ENCODE measurements at regions not wholly inside any gene's neighbourhood (a gene's known extent, or its start where the extent isn't known, plus 50 kb on each side); places are given as distances from the start of the nearest gene placed in this dataset.
"Not testable (repeated sequence)": the region's sequence is repeated elsewhere in the genome, so short reads cannot be mapped to it uniquely, and the experiment has no call there.

DNA sequence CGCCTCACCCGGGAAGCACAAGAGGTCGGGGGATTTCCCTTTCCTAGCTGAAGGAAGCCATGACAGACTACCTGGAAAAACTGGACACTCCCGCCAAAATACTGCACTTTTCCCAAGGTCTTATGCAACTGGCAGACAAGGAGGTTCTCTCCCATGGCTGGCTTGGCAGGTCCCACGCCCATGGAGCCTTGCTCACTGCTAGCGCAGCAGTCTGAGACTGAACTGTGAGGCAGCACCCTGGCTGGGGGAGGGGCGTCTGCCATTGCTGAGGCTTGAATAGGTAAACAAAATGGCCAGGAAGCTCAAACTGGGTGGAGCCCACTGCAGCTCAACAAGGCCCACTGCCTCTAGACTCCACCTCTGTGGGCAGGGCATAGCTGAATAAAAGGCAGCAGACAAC is 92.1 kb downstream of the C4BPA start:
- peaks cover 21 to 37% of the 10 kb centered on the region in 2 donors for H3K9me3 Mint-ChIP-seq
- not testable (repeated sequence) for H3K4me1 Mint-ChIP-seq, H3K27me3 Mint-ChIP-seq, H3K27ac Mint-ChIP-seq, H3K4me3 Mint-ChIP-seq, ATAC-seq, DNase-seq

DNA sequence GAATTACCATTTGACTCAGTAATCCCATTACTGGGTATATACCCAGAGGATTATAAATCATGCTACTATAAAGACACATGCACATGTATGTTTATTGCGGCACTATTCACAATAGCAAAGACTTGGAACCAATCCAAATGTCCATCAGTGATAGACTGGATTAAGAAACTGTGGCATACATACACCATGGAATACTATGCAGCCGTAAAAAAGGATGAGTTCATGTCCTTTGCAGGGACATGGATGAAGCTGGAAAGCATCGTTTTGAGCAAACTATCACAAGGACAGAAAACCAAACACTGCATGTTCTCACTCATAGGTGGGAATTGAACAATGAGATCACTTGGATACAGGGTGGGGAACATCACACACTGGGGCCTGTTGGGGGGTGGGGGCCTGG is 97.5 kb downstream of the C4BPA start:
- peaks cover 18 to 47% of the 10 kb centered on the region in 2 donors for H3K9me3 Mint-ChIP-seq

DNA sequence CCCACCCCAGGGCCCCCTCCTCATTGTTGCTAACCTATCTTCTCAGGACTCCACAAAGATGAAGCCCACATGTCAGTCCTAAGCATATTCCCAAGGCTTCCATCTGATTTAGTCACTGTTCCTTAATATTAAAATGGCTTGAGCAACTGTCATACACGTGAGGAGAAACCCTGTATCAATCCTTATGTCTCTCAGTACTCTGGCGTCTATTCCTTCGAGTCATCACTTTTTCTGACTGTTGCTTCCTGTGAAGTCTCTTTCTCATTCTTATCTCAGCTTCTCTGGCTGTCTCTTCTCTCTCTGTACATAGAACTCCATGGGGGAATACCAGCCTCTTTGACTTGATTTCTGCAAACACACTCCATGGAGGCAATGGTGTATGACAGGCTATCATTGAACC is 98.4 kb downstream of the C4BPA start:
- ATAC-seq (no peak), DNase-seq (no peak)
- Mint-ChIP-seq H3K27ac (no peak overlapping the region), H3K27me3 (no peaks in the 10 kb centered on the region), H3K4me1 (peaks cover 6% of the 10 kb centered on the region), H3K4me3 (no peak overlapping the region), H3K9me3 (peaks cover 15 to 47% of the 10 kb centered on the region in 2 donors)

More for the DNA sequence above, 97.5 kb downstream of the C4BPA start:
- H3K4me3 Mint-ChIP-seq, H3K27ac Mint-ChIP-seq, H3K4me1 Mint-ChIP-seq, ATAC-seq, H3K27me3 Mint-ChIP-seq, DNase-seq: not testable (repeated sequence)

DNA sequence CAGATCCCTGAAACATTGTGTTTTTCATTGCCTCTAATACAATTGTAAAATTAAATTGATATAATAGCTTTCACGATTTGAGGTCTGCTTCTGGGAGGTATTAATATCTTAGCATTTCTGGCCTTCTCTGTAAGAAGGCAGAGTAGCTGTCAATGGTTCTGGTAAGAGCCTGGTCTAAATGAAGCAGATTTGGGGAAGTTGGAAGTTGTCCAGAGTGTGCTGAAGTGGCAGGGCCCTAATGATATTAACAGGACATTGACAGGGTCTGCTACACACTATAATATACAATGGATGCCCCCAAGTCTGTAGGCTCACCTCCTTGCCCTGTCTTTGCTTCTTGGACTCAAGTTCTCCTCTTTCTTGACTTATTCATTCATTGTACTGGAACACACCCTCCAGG is 99.5 kb downstream of the C4BPA start:
- no peak for DNase-seq
- peaks cover 6% of the 10 kb centered on the region for H3K4me1 Mint-ChIP-seq
- H3K9me3 Mint-ChIP-seq = peaks cover 17 to 45% of the 10 kb centered on the region in 2 donors

DNA sequence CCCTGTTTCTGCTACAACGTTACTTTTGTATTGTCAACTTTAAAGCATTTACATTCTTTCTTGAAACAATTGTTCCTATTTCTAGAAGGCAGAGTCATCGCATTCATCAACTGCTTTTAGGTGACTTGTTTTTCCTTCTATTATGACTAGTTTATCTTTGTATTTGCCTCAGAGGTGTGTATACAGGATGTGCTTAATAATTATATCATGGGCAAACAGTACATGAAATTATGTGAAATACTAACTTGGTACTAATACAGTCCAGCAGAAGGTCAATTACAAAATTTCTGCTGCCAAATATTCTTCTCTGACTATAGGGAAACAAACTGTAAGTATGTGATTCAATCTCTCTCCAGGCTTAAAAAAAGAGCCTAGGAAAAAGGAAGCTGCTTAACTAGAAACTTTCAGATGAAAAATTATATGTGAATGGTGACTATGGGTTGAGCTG is 101.6 kb downstream of the C4BPA start:
- no peak for DNase-seq
- no peak for ATAC-seq
- peaks cover 6% of the 10 kb centered on the region for H3K4me1 Mint-ChIP-seq
- H3K27me3 Mint-ChIP-seq = no peaks in the 10 kb centered on the region
- no peak overlapping the region for H3K27ac Mint-ChIP-seq
- peaks cover 11 to 50% of the 10 kb centered on the region in 2 donors for H3K9me3 Mint-ChIP-seq
- no peak overlapping the region for H3K4me3 Mint-ChIP-seq

More for the DNA sequence above, 99.5 kb downstream of the C4BPA start:
- Mint-ChIP-seq H3K27ac (no peak overlapping the region), H3K4me3 (no peak overlapping the region), H3K27me3 (no peaks in the 10 kb centered on the region)
- ATAC-seq = no peak

DNA sequence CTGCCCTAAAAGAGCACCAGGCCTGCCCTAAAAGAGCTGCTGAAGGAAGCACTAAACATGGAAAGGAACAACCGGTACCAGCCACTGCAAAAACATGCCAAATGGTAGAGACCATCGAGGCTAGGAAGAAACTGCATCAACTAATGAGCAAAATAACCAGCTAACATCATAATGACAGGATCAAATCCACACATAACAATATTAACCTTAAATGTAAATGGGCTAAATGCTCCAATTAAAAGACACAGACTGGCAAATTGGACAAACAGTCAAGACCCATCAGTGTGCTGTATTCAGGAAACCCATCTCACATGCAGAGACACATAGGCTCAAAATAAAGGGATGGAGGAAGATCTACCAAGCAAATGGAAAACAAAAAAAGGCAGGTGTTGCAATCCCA is 104.7 kb downstream of the C4BPA start:
- H3K4me1 Mint-ChIP-seq, H3K27me3 Mint-ChIP-seq, ATAC-seq, DNase-seq, H3K4me3 Mint-ChIP-seq, H3K27ac Mint-ChIP-seq: not testable (repeated sequence)
- peaks cover 11 to 45% of the 10 kb centered on the region in 2 donors for H3K9me3 Mint-ChIP-seq

DNA sequence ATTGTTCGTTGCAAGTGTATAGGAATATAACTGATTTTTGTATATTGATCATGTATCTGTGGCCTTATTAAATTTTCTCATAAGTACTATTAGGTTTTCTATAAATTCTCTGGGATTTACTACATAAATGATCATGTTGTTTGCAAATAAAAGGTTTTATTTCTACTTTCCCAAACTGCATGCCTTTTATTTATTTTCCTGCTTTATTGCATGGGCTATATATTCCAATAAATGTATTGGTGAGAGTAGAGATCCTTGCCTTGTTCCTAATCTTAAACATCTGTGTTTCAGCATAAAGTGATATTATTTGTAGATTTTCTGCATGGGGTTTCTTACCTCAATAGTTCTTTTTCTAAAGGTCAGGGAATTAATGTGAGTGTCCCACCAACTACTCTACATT is 107.0 kb upstream of the CD55 start:
- H3K4me1 Mint-ChIP-seq = peaks cover 13% of the 10 kb centered on the region
- DNase-seq (no peak), ATAC-seq (no peak)
- H3K27me3 Mint-ChIP-seq = no peaks in the 10 kb centered on the region
- H3K9me3 Mint-ChIP-seq = peaks cover 5 to 13% of the 10 kb centered on the region in 2 donors
- H3K27ac Mint-ChIP-seq = no peak overlapping the region
- no peak overlapping the region for H3K4me3 Mint-ChIP-seq

DNA sequence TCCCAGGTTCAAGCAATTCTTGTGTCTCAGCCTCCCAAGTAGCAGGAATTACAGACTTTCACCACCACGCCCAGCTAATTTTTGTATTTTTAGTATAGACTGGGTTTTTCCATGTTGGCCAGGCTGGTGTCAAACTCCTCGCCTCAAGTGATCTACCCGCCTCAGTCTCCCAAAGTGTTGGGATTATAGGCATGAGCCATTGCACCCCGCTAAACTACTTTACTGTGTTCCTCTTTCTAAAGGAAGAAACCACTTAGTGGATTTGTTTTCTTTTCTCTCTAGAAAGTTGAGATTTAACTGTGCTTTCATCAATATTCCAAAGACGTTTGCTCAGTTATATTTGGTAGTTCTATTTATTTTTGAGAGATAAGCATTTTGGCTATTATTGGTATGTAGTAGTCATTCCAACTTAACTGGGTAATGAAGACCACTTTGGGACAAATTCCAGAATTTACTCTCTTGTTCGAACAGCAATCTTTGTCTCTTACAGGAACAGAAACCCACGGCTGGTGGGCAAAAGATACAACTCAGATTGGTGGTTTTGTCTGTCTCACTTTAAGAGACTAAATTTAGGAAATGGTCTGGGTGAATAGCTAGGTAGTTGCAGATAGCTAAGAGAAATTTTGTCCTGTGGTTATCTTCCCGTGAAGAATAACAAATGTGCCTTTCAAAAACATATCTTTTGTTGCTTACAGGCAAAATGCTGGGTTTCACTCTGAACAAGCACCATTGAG is 103.5 kb upstream of the CD55 start:
- ATAC-seq = no peak
- Mint-ChIP-seq H3K27ac (peak overlapping the region in 1 of 2 donors; percentile 11), H3K9me3 (peaks cover 5 to 7% of the 10 kb centered on the region in 2 donors), H3K4me3 (no peak overlapping the region), H3K27me3 (no peaks in the 10 kb centered on the region), H3K4me1 (peaks cover 13% of the 10 kb centered on the region)
- no peak for DNase-seq

DNA sequence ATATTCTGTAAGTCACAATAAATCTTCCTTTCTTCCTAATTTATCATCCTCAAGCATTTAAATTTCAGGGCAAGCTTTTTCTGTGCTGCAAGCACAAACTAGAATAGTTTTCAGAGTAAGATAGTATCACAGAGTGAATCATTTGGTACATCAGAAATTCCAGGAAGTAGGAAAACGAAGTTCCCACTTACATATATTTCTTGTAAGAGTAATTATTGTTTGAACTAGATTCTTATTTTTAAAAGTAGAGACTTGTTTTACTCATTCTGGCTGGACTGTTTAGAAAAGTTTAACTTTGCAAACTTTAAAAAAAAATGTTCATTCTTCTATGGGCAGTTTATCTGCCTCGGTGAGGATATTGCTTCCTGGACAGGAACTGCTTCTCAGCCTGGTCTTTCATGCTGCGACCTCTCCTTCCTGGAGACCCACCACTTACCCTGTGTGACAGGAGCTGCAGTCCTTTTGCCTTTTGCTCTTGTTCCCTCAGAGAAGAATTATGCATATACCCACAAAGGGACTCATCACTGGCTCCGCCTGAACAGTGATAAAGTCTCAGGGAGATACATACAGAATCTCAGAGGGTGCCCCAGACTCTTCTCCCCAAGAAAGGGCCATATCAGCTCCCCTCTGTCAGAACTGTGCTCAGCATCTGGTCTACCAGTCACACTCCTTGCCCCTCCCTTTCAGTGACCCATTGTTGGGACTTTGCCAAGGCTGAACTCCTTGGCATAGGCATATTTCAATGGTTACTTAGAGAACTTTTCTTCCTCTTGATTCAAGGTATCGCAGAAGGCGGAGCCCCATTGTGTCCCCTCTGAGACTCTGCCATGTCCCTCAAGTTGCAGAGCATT is 102.7 kb upstream of the CD55 start:
- Mint-ChIP-seq H3K9me3 (peaks cover 5 to 7% of the 10 kb centered on the region in 2 donors), H3K27me3 (no peaks in the 10 kb centered on the region), H3K4me3 (no peak overlapping the region), H3K4me1 (peaks cover 13% of the 10 kb centered on the region), H3K27ac (peak overlapping the region in 1 of 2 donors; percentile 11)
- no peak for DNase-seq
- no peak for ATAC-seq

DNA sequence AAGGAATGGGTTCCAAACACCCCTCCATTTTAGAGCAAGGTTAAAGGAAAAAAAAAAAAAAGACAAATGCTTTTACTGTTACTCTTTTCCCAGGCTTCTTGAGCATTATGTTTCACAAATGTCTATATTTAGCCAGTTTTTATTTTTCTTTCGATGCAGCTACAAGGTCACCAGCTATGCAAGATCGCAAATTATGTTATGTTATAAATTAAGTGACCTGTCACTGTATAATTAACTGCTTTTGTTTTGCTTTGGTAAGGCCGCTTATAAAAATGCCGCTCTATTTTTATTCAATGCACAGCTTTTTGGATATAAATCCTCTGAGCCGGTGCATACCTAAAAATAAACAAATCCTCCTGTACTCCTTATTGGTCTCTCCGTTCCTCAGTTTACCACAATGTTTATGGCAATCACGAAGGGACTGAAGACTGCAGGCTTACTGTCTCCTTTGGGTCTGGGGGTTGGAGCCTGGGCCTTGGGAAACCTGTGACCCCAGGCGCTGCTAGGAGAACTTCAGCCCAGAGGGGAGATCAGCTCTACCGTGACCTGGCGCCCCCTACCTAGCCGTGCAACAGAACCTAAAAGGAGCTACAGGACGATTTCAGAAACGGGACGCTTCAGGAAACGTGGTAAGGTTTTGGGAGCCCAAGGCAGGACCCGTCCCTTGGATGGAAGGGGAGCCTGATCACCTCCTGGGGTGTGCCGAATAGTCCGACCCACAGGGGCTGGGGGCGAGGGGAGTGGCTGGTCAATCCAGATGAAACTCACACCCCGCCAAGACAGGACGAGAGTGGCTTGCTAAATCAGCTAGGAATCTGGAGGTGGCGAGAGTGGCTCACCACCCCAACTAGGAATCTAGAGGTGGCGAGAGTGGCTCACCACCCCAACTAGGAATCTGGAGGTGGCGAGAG is 101.2 kb upstream of the CD55 start:
- Mint-ChIP-seq H3K4me3 (no peak overlapping the region), H3K9me3 (no peaks in the 10 kb centered on the region), H3K4me1 (peaks cover 13% of the 10 kb centered on the region), H3K27ac (no peak overlapping the region), H3K27me3 (no peaks in the 10 kb centered on the region)
- DNase-seq = no peak
- no peak for ATAC-seq

DNA sequence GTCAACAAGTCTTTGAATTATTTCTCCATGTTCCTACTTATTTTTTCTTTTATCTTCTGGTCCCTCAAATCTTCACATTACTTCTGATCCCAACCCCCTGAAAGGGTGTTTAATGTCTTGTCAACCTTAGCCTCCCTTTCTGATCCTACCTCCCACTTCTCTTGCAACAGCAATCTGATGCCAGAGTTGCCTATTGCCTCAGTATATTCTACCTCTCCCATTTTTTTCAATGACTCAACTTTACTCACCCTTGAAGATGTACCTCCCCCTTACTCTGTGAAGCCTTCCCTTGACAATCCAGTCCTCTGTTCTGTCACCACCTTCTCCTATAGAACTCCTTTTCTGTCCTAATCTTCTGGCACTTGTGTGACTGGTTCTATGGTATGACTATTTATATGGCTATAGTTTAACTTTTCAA is 99.5 kb upstream of the CD55 start:
- Mint-ChIP-seq H3K9me3 (no peaks in the 10 kb centered on the region), H3K27ac (no peak overlapping the region), H3K4me3 (no peak overlapping the region), H3K27me3 (no peaks in the 10 kb centered on the region), H3K4me1 (peaks cover 13% of the 10 kb centered on the region)
- ATAC-seq = no peak
- DNase-seq = no peak

DNA sequence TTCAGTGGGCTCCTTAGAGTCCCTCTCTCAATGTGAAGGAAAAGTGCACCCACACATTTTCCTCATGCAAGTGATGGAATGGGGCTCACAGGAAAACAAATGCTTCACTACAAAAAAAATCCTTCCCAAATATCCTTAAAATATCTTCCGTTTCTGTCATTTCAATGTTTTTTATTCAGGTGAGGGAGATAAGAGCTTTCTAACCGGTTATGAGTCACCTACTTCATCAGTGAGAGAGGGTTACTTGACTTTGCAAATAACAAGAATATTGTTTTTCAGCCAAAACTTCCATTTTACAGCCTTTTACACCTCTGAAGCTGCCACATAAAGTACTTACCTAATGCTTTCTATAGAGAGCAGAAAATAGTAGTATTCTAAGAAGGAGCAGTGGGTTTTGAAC is 98.3 kb upstream of the CD55 start:
- Mint-ChIP-seq H3K4me3 (no peak overlapping the region), H3K27me3 (no peaks in the 10 kb centered on the region), H3K27ac (no peak overlapping the region), H3K4me1 (peaks cover 10% of the 10 kb centered on the region), H3K9me3 (no peaks in the 10 kb centered on the region)
- ATAC-seq = no peak
- no peak for DNase-seq

DNA sequence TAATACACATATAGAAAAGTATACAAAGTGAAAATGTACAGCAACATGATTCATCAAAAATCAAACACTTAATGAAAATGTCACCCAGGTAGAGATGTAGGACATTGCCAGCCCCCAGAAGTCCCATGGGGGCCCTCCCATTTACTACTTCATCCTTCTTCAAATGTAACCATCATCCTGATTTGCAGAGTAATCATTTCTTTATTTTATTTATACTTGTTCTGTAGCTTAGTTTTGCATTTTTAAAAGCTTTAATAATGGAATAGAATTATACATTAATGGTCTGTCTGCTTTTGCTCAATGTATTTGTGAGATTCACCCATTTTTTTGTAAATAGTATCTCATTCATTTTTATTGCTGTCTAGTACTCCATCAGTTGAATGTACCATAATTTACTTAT is 96.8 kb upstream of the CD55 start:
- H3K27ac Mint-ChIP-seq = no peak overlapping the region
- no peaks in the 10 kb centered on the region for H3K9me3 Mint-ChIP-seq
- no peaks in the 10 kb centered on the region for H3K27me3 Mint-ChIP-seq
- DNase-seq (no peak), ATAC-seq (no peak)
- no peak overlapping the region for H3K4me3 Mint-ChIP-seq
- no peaks in the 10 kb centered on the region for H3K4me1 Mint-ChIP-seq

DNA sequence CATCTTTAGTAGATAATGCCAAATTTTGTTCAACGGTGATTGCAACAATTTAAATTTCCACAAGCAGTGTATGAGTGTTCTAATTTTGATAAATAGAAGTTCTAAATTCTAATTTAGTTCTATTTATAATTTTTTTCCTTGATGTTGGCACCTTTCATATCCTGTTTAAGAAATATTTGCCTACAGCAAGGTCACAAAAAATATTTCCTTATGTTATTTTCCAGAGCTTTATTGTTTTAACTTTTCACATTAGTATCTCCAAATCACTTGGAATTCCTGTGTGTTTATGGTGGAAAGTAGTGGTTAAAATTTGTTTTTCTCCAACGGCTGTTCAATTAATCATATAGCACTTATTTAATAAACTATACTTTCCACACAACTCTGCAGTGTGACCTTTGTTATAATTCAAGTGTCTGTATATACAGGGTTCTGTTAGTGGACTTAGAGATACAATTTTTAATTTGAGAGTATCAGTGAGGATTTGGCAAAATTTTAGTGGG is 94.3 kb upstream of the CD55 start:
- Mint-ChIP-seq H3K4me3 (no peak overlapping the region), H3K4me1 (no peaks in the 10 kb centered on the region), H3K9me3 (no peaks in the 10 kb centered on the region), H3K27me3 (no peaks in the 10 kb centered on the region), H3K27ac (no peak overlapping the region)
- ATAC-seq = no peak
- no peak for DNase-seq

DNA sequence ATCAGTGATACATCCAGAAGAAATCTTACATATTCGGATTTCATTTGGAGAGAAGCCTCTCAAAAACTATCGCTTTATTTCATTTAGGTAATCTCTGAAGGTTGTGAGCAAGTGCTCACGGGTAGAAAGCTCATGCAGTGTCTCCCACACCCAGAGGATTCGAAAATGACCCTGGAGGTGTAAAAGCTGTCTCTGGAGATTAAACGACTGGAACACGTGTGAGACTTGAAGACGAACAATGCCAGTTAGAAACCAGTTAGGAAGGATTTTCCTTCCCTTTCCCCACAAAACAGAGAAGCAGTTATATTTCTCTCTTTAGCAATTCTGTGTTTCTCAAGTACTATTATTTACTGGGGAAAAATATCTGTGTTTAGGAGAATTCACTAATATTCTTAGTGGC is 92.5 kb upstream of the CD55 start:
- H3K4me3 Mint-ChIP-seq = no peak overlapping the region
- no peak overlapping the region for H3K27ac Mint-ChIP-seq
- no peak for ATAC-seq

More for the DNA sequence above, 92.5 kb upstream of the CD55 start:
- no peaks in the 10 kb centered on the region for H3K27me3 Mint-ChIP-seq
- DNase-seq = no peak
- no peaks in the 10 kb centered on the region for H3K9me3 Mint-ChIP-seq
- H3K4me1 Mint-ChIP-seq = no peaks in the 10 kb centered on the region

All from stimulated activated naive CD8-positive, alpha-beta T cell treated with anti-CD3 and anti-CD28 coated beads, Interleukin-15, amount 100 ng/mL, for 72 hours (primary cell).